B cell (primary cell): ENCODE measurements at regions not wholly inside any gene's neighbourhood (a gene's known extent, or its start where the extent isn't known, plus 50 kb on each side); places are given as distances from the start of the nearest gene placed in this dataset.

Experiments
- ATAC-seq: fragments of 200-7000 bp; cut with Tn5 transposase; one replicate; pipeline ENCODE4 v1.10.0; 2021; ENCODE audit warnings: low read depth, mild to moderate bottlenecking, moderate number of reproducible peaks, moderate library complexity
- CTCF ChIA-PET: fragments of 350-600 bp; sonication (Branson Sonifier 250); formaldehyde crosslinking; loops from one replicate; lab custom pipeline; 2021; ENCODE audit warnings: antibody characterized with exemption, inconsistent platforms; lab: Charles Lee
- POLR2A ChIA-PET: fragments of 350-600 bp; sonication (Branson Sonifier 250); formaldehyde crosslinking; loops from one replicate; lab custom pipeline; 2021; ENCODE audit warnings: antibody characterized with exemption; lab: Charles Lee
- DNase-seq: peaks from one replicate; pipeline ENCODE4 v3.0.0; 2013
- H2AFZ ChIP-seq: 2 replicates; pipeline ENCODE4 v1.6.1; 2012; ENCODE audit warnings: mild to moderate bottlenecking, low read depth, low read length; ENCODE audit not compliant: insufficient read depth, poor library complexity, severe bottlenecking
- H3K27ac ChIP-seq, 2 donors: 1 replicate in 1 of 2; 2 replicates in 1 of 2; pipeline ENCODE4 v1.5.1; 2012 to 2013; ENCODE audit warnings: low read length in 2 of 2, mild to moderate bottlenecking in 2 of 2, moderate library complexity in 1 of 2
- H3K27me3 ChIP-seq, 4 experiments: fragments of 200-600 bp in 1 of 4; sonication (generic) in 1 of 4; replicated peaks in 1 of 4; 1 replicate in 2 of 4; 2 replicates in 2 of 4; pipeline versions ENCODE4 v1.6.1 to v1.7.0; 2013 to 2016; ENCODE audit warnings: low read length in 3 of 4, mild to moderate bottlenecking in 2 of 4, mixed read lengths in 1 of 4, moderate library complexity in 1 of 4; ENCODE audit not compliant: insufficient read depth in 4 of 4, control insufficient read depth in 3 of 4; ENCODE audit errors: control extremely low read depth in 1 of 4
- H3K36me3 ChIP-seq, 2 experiments: replicated peaks in 1 of 2; 1 replicate in 1 of 2; 2 replicates in 1 of 2; pipeline versions ENCODE4 v1.6.1 to v1.7.1; 2013; ENCODE audit warnings: low read length in 1 of 2; ENCODE audit not compliant: insufficient read depth in 2 of 2, control insufficient read depth in 1 of 2; ENCODE audit errors: control extremely low read depth in 1 of 2, extremely low read depth in 1 of 2
- H3K4me1 ChIP-seq, 2 donors: fragments of 200-600 bp in 1 of 2; sonication (generic) in 1 of 2; 1 replicate in 1 of 2; 2 replicates in 1 of 2; pipeline versions ENCODE4 v1.5.1 to v1.6.1; 2013 to 2017; ENCODE audit warnings: low read length in 2 of 2; ENCODE audit not compliant: control insufficient read depth in 2 of 2, insufficient read depth in 2 of 2
- H3K4me2 ChIP-seq: replicated peaks from 2 replicates; pipeline ENCODE3; 2012; ENCODE audit warnings: mild to moderate bottlenecking, low read depth, low read length; ENCODE audit not compliant: poor library complexity, severe bottlenecking
- H3K4me3 ChIP-seq, 5 experiments: fragments of 200-600 bp in 1 of 5; sonication (generic) in 1 of 5; 1 replicate in 3 of 5; 2 replicates in 2 of 5; pipeline versions ENCODE4 v1.5.1 to v1.7.0; 2011 to 2016; ENCODE audit warnings: low read length in 4 of 5, mild to moderate bottlenecking in 4 of 5, low read depth in 2 of 5, control low read depth in 1 of 5, moderate library complexity in 1 of 5; ENCODE audit not compliant: insufficient read depth in 1 of 5; ENCODE audit errors: control extremely low read depth in 1 of 5, extremely low read depth in 1 of 5
- H3K79me2 ChIP-seq: fragments of 200-600 bp; sonication (generic); one replicate; pipeline ENCODE4 v1.6.0; 2016; ENCODE audit warnings: low read length; ENCODE audit not compliant: control insufficient read depth, insufficient read depth
- H3K9ac ChIP-seq: fragments of 200-600 bp; sonication (generic); 2 replicates; pipeline ENCODE4 v1.6.1; 2017; ENCODE audit warnings: mild to moderate bottlenecking, low read length, moderate library complexity
- H3K9me3 ChIP-seq, 3 donors: one replicate each; pipeline versions ENCODE4 v1.6.1 to v1.7.1; 2013; ENCODE audit warnings: low read length in 2 of 3; ENCODE audit not compliant: control insufficient read depth in 2 of 3, insufficient read depth in 1 of 3; ENCODE audit errors: control extremely low read depth in 1 of 3
- H4K20me1 ChIP-seq: 2 replicates; pipeline ENCODE4 v1.6.0; 2012; ENCODE audit warnings: mild to moderate bottlenecking, low read length; ENCODE audit not compliant: insufficient read depth, control insufficient read depth, poor library complexity, severe bottlenecking
- H3K27ac Mint-ChIP-seq: one replicate; pipeline ENCODE4 v1.8.0; 2021; ENCODE audit warnings: mixed read lengths
- H3K27me3 Mint-ChIP-seq: one replicate; pipeline ENCODE4 v1.8.0; 2021; ENCODE audit warnings: mixed read lengths
- H3K4me1 Mint-ChIP-seq: one replicate; pipeline ENCODE4 v1.8.0; 2021; ENCODE audit warnings: mixed read lengths
- H3K4me3 Mint-ChIP-seq: one replicate; pipeline ENCODE4 v1.8.0; 2021; ENCODE audit warnings: mixed read lengths
- H3K9me3 Mint-ChIP-seq: one replicate; pipeline ENCODE4 v1.8.0; 2022; ENCODE audit warnings: mixed read lengths; ENCODE audit not compliant: insufficient read depth
- EZH2 ChIP-seq: IDR thresholded peaks from 2 replicates; pipeline ENCODE4 v1.6.1; 2012; ENCODE audit warnings: borderline replicate concordance, low read depth, mild to moderate bottlenecking, moderate library complexity, low read length; ENCODE audit not compliant: insufficient read depth, poor library complexity, severe bottlenecking
- WGBS: methylation state at CpG from one replicate; pipeline ENCODE4 v1.1.5; 2013; ENCODE audit warnings: missing lambda C conversion rate; ENCODE audit not compliant: insufficient coverage; 5-methylcytosine and 5-hydroxymethylcytosine counted together
- intact Hi-C: fragments of 100-400 bp; cut with micrococcal nuclease; formaldehyde crosslinking; loops from one replicate; pipeline ENCODE4 v1.10.0; 2022
- TF ChIP-seq, protein P1 (sequence below): fragments of 200-600 bp; IDR thresholded peaks from one replicate; pipeline ENCODE4 v1.8.0; 2022; ENCODE audit warnings: antibody characterized with exemption, mild to moderate bottlenecking

DNA sequence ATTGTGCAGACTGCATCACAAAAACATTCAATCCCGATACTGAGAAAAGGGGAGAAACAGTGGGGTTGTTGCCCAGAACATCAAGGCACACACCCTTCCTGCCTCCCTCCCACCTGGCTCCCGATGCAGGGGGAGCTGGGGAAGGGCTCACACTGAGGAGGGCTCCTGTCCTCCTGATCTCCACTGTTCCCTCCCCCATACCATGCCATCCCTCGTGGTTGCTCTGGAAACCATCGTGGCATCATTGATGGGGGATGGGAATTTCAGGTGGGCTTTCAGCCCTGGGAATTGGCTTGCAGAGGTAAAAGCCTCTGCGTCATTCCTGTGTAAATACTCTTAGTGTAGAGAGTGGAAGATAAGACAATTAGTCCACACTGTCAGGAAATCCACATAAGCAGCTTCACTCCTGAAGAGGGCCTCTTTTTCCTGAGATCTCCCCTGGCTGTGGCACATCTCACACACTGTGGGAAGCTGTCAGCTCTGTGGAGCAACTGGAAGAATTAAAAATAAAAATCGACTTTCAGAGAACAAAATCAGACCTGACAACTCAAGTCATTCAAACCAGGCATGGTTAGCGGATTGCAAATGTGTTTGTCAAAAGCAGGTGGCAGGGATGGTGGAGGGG lies 176.0 kb downstream of the CHST1 start:
- H3K79me2 ChIP-seq: no peaks in the 10 kb centered on the region
- Mint-ChIP-seq H3K9me3 (peaks cover 2% of the 10 kb centered on the region), H3K27ac (no peak overlapping the region), H3K4me1 (no peaks in the 10 kb centered on the region), H3K27me3 (peaks cover 20% of the 10 kb centered on the region), H3K4me3 (no peak overlapping the region)
- CTCF ChIA-PET: no interaction called here
- WGBS: no CpG with 5 or more reads among the region's 7 CpGs
- TF ChIP-seq, protein P1, sequence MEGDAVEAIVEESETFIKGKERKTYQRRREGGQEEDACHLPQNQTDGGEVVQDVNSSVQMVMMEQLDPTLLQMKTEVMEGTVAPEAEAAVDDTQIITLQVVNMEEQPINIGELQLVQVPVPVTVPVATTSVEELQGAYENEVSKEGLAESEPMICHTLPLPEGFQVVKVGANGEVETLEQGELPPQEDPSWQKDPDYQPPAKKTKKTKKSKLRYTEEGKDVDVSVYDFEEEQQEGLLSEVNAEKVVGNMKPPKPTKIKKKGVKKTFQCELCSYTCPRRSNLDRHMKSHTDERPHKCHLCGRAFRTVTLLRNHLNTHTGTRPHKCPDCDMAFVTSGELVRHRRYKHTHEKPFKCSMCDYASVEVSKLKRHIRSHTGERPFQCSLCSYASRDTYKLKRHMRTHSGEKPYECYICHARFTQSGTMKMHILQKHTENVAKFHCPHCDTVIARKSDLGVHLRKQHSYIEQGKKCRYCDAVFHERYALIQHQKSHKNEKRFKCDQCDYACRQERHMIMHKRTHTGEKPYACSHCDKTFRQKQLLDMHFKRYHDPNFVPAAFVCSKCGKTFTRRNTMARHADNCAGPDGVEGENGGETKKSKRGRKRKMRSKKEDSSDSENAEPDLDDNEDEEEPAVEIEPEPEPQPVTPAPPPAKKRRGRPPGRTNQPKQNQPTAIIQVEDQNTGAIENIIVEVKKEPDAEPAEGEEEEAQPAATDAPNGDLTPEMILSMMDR: no peak
- TF ChIP-seq EZH2: no peak
- no peaks in the 10 kb centered on the region for H4K20me1 ChIP-seq
- ATAC-seq: no peak
- POLR2A ChIA-PET: no interaction called here
- H3K9ac ChIP-seq: no peak overlapping the region
- DNase-seq: no peak
- no peak overlapping the region for H2AFZ ChIP-seq
- intact Hi-C loops: no loop called here
- no peak overlapping the region for H3K27ac ChIP-seq
- H3K4me3 ChIP-seq: no peak overlapping the region
- H3K4me2 ChIP-seq: no peak overlapping the region
- no peaks in the 10 kb centered on the region for H3K4me1 ChIP-seq
- H3K36me3 ChIP-seq: no peaks in the 10 kb centered on the region
- H3K27me3 ChIP-seq: peaks cover 0 to 2% (median 0%) of the 10 kb centered on the region in 4 experiments
- H3K9me3 ChIP-seq: no peaks in the 10 kb centered on the region

DNA sequence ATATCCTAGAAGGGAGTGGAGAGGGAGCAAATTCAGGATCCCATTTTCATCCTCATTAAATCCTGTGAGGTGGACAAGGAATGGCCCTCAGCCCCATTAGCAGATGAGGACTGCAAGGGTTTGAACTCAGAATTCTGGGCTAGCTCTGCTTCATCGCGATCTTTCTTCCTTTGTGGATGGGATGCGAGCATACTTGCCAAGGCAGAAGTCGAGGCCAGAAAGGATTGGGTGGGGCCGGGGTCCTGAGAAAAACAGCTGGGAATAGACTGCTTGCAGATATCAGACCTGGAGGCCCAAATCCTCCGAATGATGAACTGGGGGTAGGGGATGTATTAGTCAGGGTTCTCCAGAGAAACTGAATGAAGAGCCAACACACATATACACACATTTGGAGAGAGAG lies 179.0 kb downstream of the CHST1 start:
- H3K79me2 ChIP-seq: no peaks in the 10 kb centered on the region
- 95% methylated on average over 2 of the region's 6 CpGs for WGBS
- ATAC-seq: no peak
- H3K4me1 Mint-ChIP-seq: no peaks in the 10 kb centered on the region
- peaks cover 0 to 5% (median 0%) of the 10 kb centered on the region in 3 donors for H3K9me3 ChIP-seq
- H2AFZ ChIP-seq: no peak overlapping the region
- H3K9me3 Mint-ChIP-seq: no peaks in the 10 kb centered on the region
- no peak for TF ChIP-seq EZH2
- TF ChIP-seq, protein P1: no peak
- H3K27me3 ChIP-seq: peaks cover 0 to 2% (median 1%) of the 10 kb centered on the region in 4 experiments
- POLR2A ChIA-PET: no interaction called here
- no peak overlapping the region for H3K9ac ChIP-seq
- no peak overlapping the region for H3K27ac Mint-ChIP-seq
- H3K4me2 ChIP-seq: no peak overlapping the region
- no peaks in the 10 kb centered on the region for H4K20me1 ChIP-seq
- intact Hi-C loops: no loop called here
- DNase-seq: no peak
- no peak overlapping the region for H3K27ac ChIP-seq
- H3K36me3 ChIP-seq: no peaks in the 10 kb centered on the region
- CTCF ChIA-PET: no interaction called here
- no peaks in the 10 kb centered on the region for H3K4me1 ChIP-seq
- H3K4me3 ChIP-seq: no peak overlapping the region
- H3K27me3 Mint-ChIP-seq: peaks cover 32% of the 10 kb centered on the region
- H3K4me3 Mint-ChIP-seq: no peak overlapping the region
